ENCODE measurements at regions not wholly inside any gene's neighbourhood (a gene's known extent, or its start where the extent isn't known, plus 50 kb on each side); places are given as distances from the start of the nearest gene placed in this dataset.
A peak's percentile ranks its signal among the peaks of the same experiment; 100 is the strongest.

- TF ChIP-seq CTCF (IDR thresholded peaks at IDR 0.05; ENCODE audit: unreplicated experiment in 3 of 3): no peak
- H3K9me3 Mint-ChIP-seq: no peaks in the 10 kb centered on the region
These were observed 114.9 kb upstream of the ANKRD1 start for GRCh38 chr10:91035650-91036292.

GRCh38 chr10:91036807-91037411 is 116.0 kb upstream of the ANKRD1 start:
- Mint-ChIP-seq H3K27me3 (ENCODE audit: low read depth) (peaks cover 3% of the 10 kb centered on the region), H3K27ac (peak overlapping the region in 2 of 3 experiments; percentile 53 to 74), H3K9me3 (no peaks in the 10 kb centered on the region), H3K36me3 (ENCODE audit: low read depth) (no peaks in the 10 kb centered on the region), H3K4me1 (peaks cover 74% of the 10 kb centered on the region), H3K4me3 (no peak overlapping the region)
- no peak for TF ChIP-seq CTCF (IDR thresholded peaks at IDR 0.05; ENCODE audit: unreplicated experiment in 3 of 3)

More at GRCh38 chr10:91035650-91036292, 114.9 kb upstream of the ANKRD1 start:
- H3K36me3 Mint-ChIP-seq (ENCODE audit: low read depth): no peaks in the 10 kb centered on the region
- peaks cover 64% of the 10 kb centered on the region for H3K4me1 Mint-ChIP-seq
- H3K27me3 Mint-ChIP-seq (ENCODE audit: low read depth): peaks cover 3% of the 10 kb centered on the region
- peak overlapping the region in 2 of 3 experiments; percentile 20 to 53 for H3K27ac Mint-ChIP-seq
- H3K4me3 Mint-ChIP-seq: no peak overlapping the region

- H3K9me3 Mint-ChIP-seq: no peaks in the 10 kb centered on the region
- no peaks in the 10 kb centered on the region for H3K36me3 Mint-ChIP-seq (ENCODE audit: low read depth)
- no peak overlapping the region for H3K4me3 Mint-ChIP-seq
- TF ChIP-seq CTCF (IDR thresholded peaks at IDR 0.05; ENCODE audit: unreplicated experiment in 3 of 3): no peak
- H3K27ac Mint-ChIP-seq: no peak overlapping the region
- peaks cover 3% of the 10 kb centered on the region for H3K27me3 Mint-ChIP-seq (ENCODE audit: low read depth)
- H3K4me1 Mint-ChIP-seq: peaks cover 70% of the 10 kb centered on the region
These were observed 118.1 kb upstream of the ANKRD1 start for GRCh38 chr10:91038971-91039370.

GRCh38 chr10:91040343-91040742 is 119.5 kb upstream of the ANKRD1 start:
- H3K4me3 Mint-ChIP-seq: no peak overlapping the region
- no peaks in the 10 kb centered on the region for H3K9me3 Mint-ChIP-seq
- H3K4me1 Mint-ChIP-seq: peaks cover 62% of the 10 kb centered on the region
- peaks cover 3% of the 10 kb centered on the region for H3K27me3 Mint-ChIP-seq (ENCODE audit: low read depth)
- H3K36me3 Mint-ChIP-seq (ENCODE audit: low read depth): no peaks in the 10 kb centered on the region
- no peak overlapping the region for H3K27ac Mint-ChIP-seq
- TF ChIP-seq CTCF (IDR thresholded peaks at IDR 0.05; ENCODE audit: unreplicated experiment in 3 of 3): no peak

GRCh38 chr10:91042069-91042468 is 121.2 kb upstream of the ANKRD1 start:
- peaks cover 60% of the 10 kb centered on the region for H3K4me1 Mint-ChIP-seq
- no peak for TF ChIP-seq CTCF (IDR thresholded peaks at IDR 0.05; ENCODE audit: unreplicated experiment in 3 of 3)
- H3K36me3 Mint-ChIP-seq (ENCODE audit: low read depth): no peaks in the 10 kb centered on the region
- H3K9me3 Mint-ChIP-seq: no peaks in the 10 kb centered on the region
- H3K27me3 Mint-ChIP-seq (ENCODE audit: low read depth): peaks cover 3% of the 10 kb centered on the region
- no peak overlapping the region for H3K27ac Mint-ChIP-seq
- H3K4me3 Mint-ChIP-seq: no peak overlapping the region

Measured in nephron (organoid).